ENCODE measurements at regions not wholly inside any gene's neighbourhood (a gene's known extent, or its start where the extent isn't known, plus 50 kb on each side); places are given as distances from the start of the nearest gene placed in this dataset.

GRCh38 chr15:52872036-52872818, 82.1 kb upstream of the ONECUT1 start:
- H2AFZ ChIP-seq (ENCODE audit: insufficient read depth, low read depth, low read length, poor library complexity, severe bottlenecking): no peak overlapping the region
- no peaks in the 10 kb centered on the region for H3K79me2 ChIP-seq (ENCODE audit: control insufficient read depth, insufficient read depth, low read length)
- H3K27me3 ChIP-seq (replicated peaks in 1 of 4; ENCODE audit: control extremely low read depth in 1 of 4, control insufficient read depth in 3 of 4, insufficient read depth in 4 of 4, low read length in 3 of 4): peaks cover 0 to 3% (median 0%) of the 10 kb centered on the region in 4 experiments
- no peak overlapping the region for H3K9ac ChIP-seq (ENCODE audit: low read length)
- H3K4me1 Mint-ChIP-seq: no peaks in the 10 kb centered on the region
- no peaks in the 10 kb centered on the region for H3K9me3 ChIP-seq (ENCODE audit: control extremely low read depth in 1 of 3, control insufficient read depth in 2 of 3, insufficient read depth in 1 of 3, low read length in 2 of 3)
- ChIA-PET CTCF (no interaction called here), POLR2A (no interaction called here)
- WGBS (ENCODE audit: insufficient coverage): 76% methylated on average over 2 of the region's 8 CpGs
- no peak overlapping the region for H3K4me2 ChIP-seq (replicated peaks; ENCODE audit: low read depth, low read length, poor library complexity, severe bottlenecking)
- no peaks in the 10 kb centered on the region for H3K36me3 ChIP-seq (replicated peaks in 1 of 2; ENCODE audit: control extremely low read depth in 1 of 2, control insufficient read depth in 1 of 2, extremely low read depth in 1 of 2, insufficient read depth in 2 of 2, low read length in 1 of 2)
- no peak overlapping the region for H3K27ac ChIP-seq (ENCODE audit: low read length in 2 of 2)
- no peaks in the 10 kb centered on the region for H3K4me1 ChIP-seq (ENCODE audit: control insufficient read depth in 2 of 2, insufficient read depth in 2 of 2, low read length in 2 of 2)
- no peak overlapping the region for H3K4me3 Mint-ChIP-seq
- no peaks in the 10 kb centered on the region for H4K20me1 ChIP-seq (ENCODE audit: control insufficient read depth, insufficient read depth, low read length, poor library complexity, severe bottlenecking)
- intact Hi-C loops (cut with micrococcal nuclease): no loop called here
- ATAC-seq (ENCODE audit: low read depth) (no peak), DNase-seq (no peak)
- TF ChIP-seq EZH2 (IDR thresholded peaks at IDR 0.05; ENCODE audit: borderline replicate concordance, insufficient read depth, low read depth, low read length, poor library complexity, severe bottlenecking) (no peak), CTCF (IDR thresholded peaks at IDR 0.05) (no peak)
- peaks cover 2% of the 10 kb centered on the region for H3K9me3 Mint-ChIP-seq (ENCODE audit: insufficient read depth)
- H3K27me3 Mint-ChIP-seq: peaks cover 39% of the 10 kb centered on the region
- no peak overlapping the region for H3K27ac Mint-ChIP-seq
- no peak overlapping the region for H3K4me3 ChIP-seq (ENCODE audit: control extremely low read depth in 1 of 5, extremely low read depth in 1 of 5, insufficient read depth in 1 of 5, low read depth in 2 of 5, low read length in 4 of 5)

GRCh38 chr15:52870015-52870414, 79.9 kb upstream of the ONECUT1 start:
- Histone ChIP-seq H3K4me2 (replicated peaks; ENCODE audit: low read depth, low read length, poor library complexity, severe bottlenecking) (no peak overlapping the region), H3K79me2 (ENCODE audit: control insufficient read depth, insufficient read depth, low read length) (no peaks in the 10 kb centered on the region), H3K4me3 (ENCODE audit: control extremely low read depth in 1 of 5, extremely low read depth in 1 of 5, insufficient read depth in 1 of 5, low read depth in 2 of 5, low read length in 4 of 5) (no peak overlapping the region), H2AFZ (ENCODE audit: insufficient read depth, low read depth, low read length, poor library complexity, severe bottlenecking) (no peak overlapping the region), H4K20me1 (ENCODE audit: control insufficient read depth, insufficient read depth, low read length, poor library complexity, severe bottlenecking) (no peaks in the 10 kb centered on the region), H3K9me3 (ENCODE audit: control extremely low read depth in 1 of 3, control insufficient read depth in 2 of 3, insufficient read depth in 1 of 3, low read length in 2 of 3) (peaks cover 0 to 3% (median 0%) of the 10 kb centered on the region in 3 donors), H3K4me1 (ENCODE audit: control insufficient read depth in 2 of 2, insufficient read depth in 2 of 2, low read length in 2 of 2) (no peaks in the 10 kb centered on the region), H3K36me3 (replicated peaks in 1 of 2; ENCODE audit: control extremely low read depth in 1 of 2, control insufficient read depth in 1 of 2, extremely low read depth in 1 of 2, insufficient read depth in 2 of 2, low read length in 1 of 2) (no peaks in the 10 kb centered on the region), H3K27ac (ENCODE audit: low read length in 2 of 2) (no peak overlapping the region), H3K9ac (ENCODE audit: low read length) (no peak overlapping the region), H3K27me3 (replicated peaks in 1 of 4; ENCODE audit: control extremely low read depth in 1 of 4, control insufficient read depth in 3 of 4, insufficient read depth in 4 of 4, low read length in 3 of 4) (peaks cover 0 to 3% (median 0%) of the 10 kb centered on the region in 4 experiments)
- intact Hi-C loops (cut with micrococcal nuclease): no loop called here
- DNase-seq (no peak), ATAC-seq (ENCODE audit: low read depth) (no peak)
- Mint-ChIP-seq H3K4me1 (no peaks in the 10 kb centered on the region), H3K9me3 (ENCODE audit: insufficient read depth) (peaks cover 2% of the 10 kb centered on the region), H3K27ac (no peak overlapping the region), H3K4me3 (no peak overlapping the region), H3K27me3 (peaks cover 33% of the 10 kb centered on the region)
- ChIA-PET POLR2A (no interaction called here), CTCF (no interaction called here)
- 85% methylated on average over 3 of the region's 3 CpGs for WGBS (ENCODE audit: insufficient coverage)
- TF ChIP-seq CTCF (IDR thresholded peaks at IDR 0.05) (no peak), EZH2 (IDR thresholded peaks at IDR 0.05; ENCODE audit: borderline replicate concordance, insufficient read depth, low read depth, low read length, poor library complexity, severe bottlenecking) (no peak)

All from B cell (primary cell).